ENCODE measurements at regions not wholly inside any gene's neighbourhood (a gene's known extent, or its start where the extent isn't known, plus 50 kb on each side); places are given as distances from the start of the nearest gene placed in this dataset.

DNA sequence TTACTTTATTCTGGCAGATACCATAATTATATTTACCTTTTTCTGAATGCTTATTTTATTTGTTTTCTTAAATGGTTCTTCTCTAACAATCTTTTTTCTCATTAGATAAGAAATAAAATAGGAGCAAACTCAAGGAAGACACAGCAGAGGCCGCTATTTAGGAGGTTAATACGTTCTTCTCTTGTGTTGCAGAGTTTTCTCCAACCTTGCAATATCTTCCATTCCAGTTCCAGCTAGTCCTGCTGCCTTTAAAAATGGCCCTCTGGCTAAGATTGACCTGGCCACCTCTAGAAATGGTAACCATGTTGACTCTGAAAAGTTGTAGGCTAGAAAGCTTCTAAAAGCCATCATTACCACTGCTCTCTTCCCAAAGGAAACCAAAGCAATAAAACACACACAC, 718.8 kb downstream of the MAT2B start:
- peaks cover 9 to 12% of the 10 kb centered on the region in 2 donors for H3K9me3 Mint-ChIP-seq
- no peaks in the 10 kb centered on the region for H3K36me3 Mint-ChIP-seq

DNA sequence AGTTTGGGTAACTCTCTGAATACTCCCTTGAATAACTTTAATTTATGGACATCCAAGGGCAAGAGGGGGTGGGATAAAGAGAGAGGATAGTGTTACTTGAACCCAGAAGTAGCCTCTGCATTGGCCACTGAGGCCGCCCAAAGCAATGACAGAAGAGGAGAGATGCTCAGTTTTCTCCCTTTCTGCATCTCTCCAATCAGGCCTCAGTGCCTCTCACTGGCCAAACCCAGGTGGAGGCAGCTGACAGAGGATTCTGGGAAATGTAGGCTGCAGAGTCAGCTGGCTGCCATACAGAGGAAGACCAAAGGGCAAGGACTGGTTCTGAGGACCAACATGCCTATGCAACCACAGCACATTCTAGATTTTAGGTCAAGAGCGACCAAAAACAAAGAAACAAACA, 719.4 kb downstream of the MAT2B start:
- Histone ChIP-seq H3K27ac (ENCODE audit: low read length) (no peak overlapping the region), H3K4me3 (ENCODE audit: low read length) (no peak overlapping the region), H3K27me3 (ENCODE audit: control insufficient read depth, insufficient read depth, low read length) (no peaks in the 10 kb centered on the region), H3K9me3 (ENCODE audit: control insufficient read depth, insufficient read depth, low read length) (no peaks in the 10 kb centered on the region), H3K36me3 (ENCODE audit: control insufficient read depth, insufficient read depth, low read length) (no peaks in the 10 kb centered on the region), H3K4me1 (ENCODE audit: control insufficient read depth, insufficient read depth, low read length) (no peaks in the 10 kb centered on the region)
- intact Hi-C loops (cut with micrococcal nuclease), result no loop called here
- Mint-ChIP-seq H3K4me3 (no peak overlapping the region), H3K27ac (no peak overlapping the region), H3K9me3 (peaks cover 9 to 12% of the 10 kb centered on the region in 2 donors), H3K27me3 (ENCODE audit: low read depth in 2 of 2) (no peaks in the 10 kb centered on the region), H3K4me1 (no peaks in the 10 kb centered on the region), H3K36me3 (no peaks in the 10 kb centered on the region)
- TF ChIP-seq, protein P1, sequence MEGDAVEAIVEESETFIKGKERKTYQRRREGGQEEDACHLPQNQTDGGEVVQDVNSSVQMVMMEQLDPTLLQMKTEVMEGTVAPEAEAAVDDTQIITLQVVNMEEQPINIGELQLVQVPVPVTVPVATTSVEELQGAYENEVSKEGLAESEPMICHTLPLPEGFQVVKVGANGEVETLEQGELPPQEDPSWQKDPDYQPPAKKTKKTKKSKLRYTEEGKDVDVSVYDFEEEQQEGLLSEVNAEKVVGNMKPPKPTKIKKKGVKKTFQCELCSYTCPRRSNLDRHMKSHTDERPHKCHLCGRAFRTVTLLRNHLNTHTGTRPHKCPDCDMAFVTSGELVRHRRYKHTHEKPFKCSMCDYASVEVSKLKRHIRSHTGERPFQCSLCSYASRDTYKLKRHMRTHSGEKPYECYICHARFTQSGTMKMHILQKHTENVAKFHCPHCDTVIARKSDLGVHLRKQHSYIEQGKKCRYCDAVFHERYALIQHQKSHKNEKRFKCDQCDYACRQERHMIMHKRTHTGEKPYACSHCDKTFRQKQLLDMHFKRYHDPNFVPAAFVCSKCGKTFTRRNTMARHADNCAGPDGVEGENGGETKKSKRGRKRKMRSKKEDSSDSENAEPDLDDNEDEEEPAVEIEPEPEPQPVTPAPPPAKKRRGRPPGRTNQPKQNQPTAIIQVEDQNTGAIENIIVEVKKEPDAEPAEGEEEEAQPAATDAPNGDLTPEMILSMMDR (IDR thresholded peaks at IDR 0.05), result no peak
- 93% methylated on average over 2 of the region's 2 CpGs for WGBS (ENCODE audit: insufficient coverage)
- ATAC-seq (no peak), DNase-seq (no peak)

More for the DNA sequence above, 718.8 kb downstream of the MAT2B start:
- Histone ChIP-seq H3K4me3 (ENCODE audit: low read length) (no peak overlapping the region), H3K36me3 (ENCODE audit: control insufficient read depth, insufficient read depth, low read length) (no peaks in the 10 kb centered on the region), H3K4me1 (ENCODE audit: control insufficient read depth, insufficient read depth, low read length) (no peaks in the 10 kb centered on the region), H3K27me3 (ENCODE audit: control insufficient read depth, insufficient read depth, low read length) (no peaks in the 10 kb centered on the region), H3K27ac (ENCODE audit: low read length) (no peak overlapping the region), H3K9me3 (ENCODE audit: control insufficient read depth, insufficient read depth, low read length) (no peaks in the 10 kb centered on the region)
- Mint-ChIP-seq H3K27ac (no peak overlapping the region), H3K27me3 (ENCODE audit: low read depth in 2 of 2) (no peaks in the 10 kb centered on the region), H3K4me3 (no peak overlapping the region), H3K4me1 (no peaks in the 10 kb centered on the region)
- DNase-seq, result no peak
- WGBS (ENCODE audit: insufficient coverage), result 93% methylated on average over 2 of the region's 2 CpGs
- ATAC-seq, result no peak
- TF ChIP-seq, protein P1 (IDR thresholded peaks at IDR 0.05), result no peak
- intact Hi-C loops (cut with micrococcal nuclease), result no loop called here

DNA sequence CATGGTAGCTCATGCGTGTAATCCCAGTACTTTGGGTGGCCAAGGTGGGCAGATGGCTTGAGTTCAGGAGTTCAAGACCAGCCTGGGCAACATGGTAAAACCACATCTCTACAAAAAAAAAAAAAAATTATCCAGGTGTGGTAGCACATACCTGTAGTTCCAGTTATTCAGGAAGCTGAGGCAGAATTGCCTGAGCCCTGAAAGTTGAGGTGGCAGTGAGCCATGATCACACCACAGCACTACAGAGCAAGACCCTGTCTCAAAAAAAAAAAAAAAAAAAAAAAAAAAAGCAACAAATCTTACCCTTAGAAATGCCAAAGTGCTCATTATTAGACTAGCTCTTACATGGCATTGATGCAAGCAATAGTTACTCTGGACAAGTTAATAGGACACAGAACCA, 724.9 kb downstream of the MAT2B start:
- intact Hi-C loops (cut with micrococcal nuclease), result no loop called here
- no peak overlapping the region for H3K4me3 ChIP-seq (ENCODE audit: low read length)
- H3K4me1 ChIP-seq (ENCODE audit: control insufficient read depth, insufficient read depth, low read length), result no peaks in the 10 kb centered on the region
- no peaks in the 10 kb centered on the region for H3K9me3 ChIP-seq (ENCODE audit: control insufficient read depth, insufficient read depth, low read length)
- ATAC-seq (no peak), DNase-seq (no peak)
- WGBS (ENCODE audit: insufficient coverage), result 100% methylated on average over 1 of the region's 1 CpG
- no peak overlapping the region for H3K27ac ChIP-seq (ENCODE audit: low read length)
- Mint-ChIP-seq H3K27me3 (ENCODE audit: low read depth in 2 of 2) (no peaks in the 10 kb centered on the region), H3K4me1 (no peaks in the 10 kb centered on the region), H3K36me3 (no peaks in the 10 kb centered on the region), H3K27ac (no peak overlapping the region), H3K9me3 (peaks cover 5 to 8% of the 10 kb centered on the region in 2 donors), H3K4me3 (no peak overlapping the region)
- TF ChIP-seq, protein P1 (IDR thresholded peaks at IDR 0.05), result no peak
- H3K36me3 ChIP-seq (ENCODE audit: control insufficient read depth, insufficient read depth, low read length), result no peaks in the 10 kb centered on the region
- H3K27me3 ChIP-seq (ENCODE audit: control insufficient read depth, insufficient read depth, low read length), result no peaks in the 10 kb centered on the region

DNA sequence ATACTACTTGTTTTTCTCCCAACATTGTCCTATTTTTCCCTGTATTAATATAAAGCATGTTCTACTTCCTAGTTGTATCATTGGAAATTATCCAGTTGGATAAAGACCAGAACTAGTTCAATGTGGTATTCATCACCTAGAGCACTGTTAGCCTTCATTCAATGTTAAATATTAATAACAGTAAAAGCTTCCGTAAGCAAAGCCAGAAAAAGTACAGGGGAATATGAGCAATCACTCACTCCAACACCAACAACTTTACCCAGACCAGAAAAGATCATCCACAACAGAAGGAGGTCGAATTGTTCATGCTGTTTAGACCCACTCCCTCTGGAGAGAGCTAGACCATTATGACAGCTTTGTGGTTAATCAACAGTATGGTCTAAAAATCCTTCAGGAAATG, 728.4 kb downstream of the MAT2B start:
- no peaks in the 10 kb centered on the region for H3K36me3 ChIP-seq (ENCODE audit: control insufficient read depth, insufficient read depth, low read length)
- TF ChIP-seq, protein P1 (IDR thresholded peaks at IDR 0.05), result no peak
- H3K4me1 ChIP-seq (ENCODE audit: control insufficient read depth, insufficient read depth, low read length), result no peaks in the 10 kb centered on the region
- Mint-ChIP-seq H3K27me3 (ENCODE audit: low read depth in 2 of 2) (no peaks in the 10 kb centered on the region), H3K9me3 (peaks cover 2 to 4% of the 10 kb centered on the region in 2 donors), H3K4me3 (no peak overlapping the region), H3K36me3 (no peaks in the 10 kb centered on the region), H3K27ac (no peak overlapping the region), H3K4me1 (no peaks in the 10 kb centered on the region)
- H3K9me3 ChIP-seq (ENCODE audit: control insufficient read depth, insufficient read depth, low read length), result no peaks in the 10 kb centered on the region
- no peak for ATAC-seq
- intact Hi-C loops (cut with micrococcal nuclease), result no loop called here
- H3K27ac ChIP-seq (ENCODE audit: low read length), result no peak overlapping the region
- no peak overlapping the region for H3K4me3 ChIP-seq (ENCODE audit: low read length)
- WGBS (ENCODE audit: insufficient coverage), result 20% methylated on average over 1 of the region's 2 CpGs
- H3K27me3 ChIP-seq (ENCODE audit: control insufficient read depth, insufficient read depth, low read length), result no peaks in the 10 kb centered on the region
- DNase-seq, result no peak

Measured in natural killer cell (primary cell).